SK-N-SH (cell line): ENCODE measurements at regions not wholly inside any gene's neighbourhood (a gene's known extent, or its start where the extent isn't known, plus 50 kb on each side); places are given as distances from the start of the nearest gene placed in this dataset.
"Not testable (repeated sequence)": the region's sequence is repeated elsewhere in the genome, so short reads cannot be mapped to it uniquely, and the experiment has no call there.

ENCODE experiments used
- EZH2phosphoT487 ChIP-seq: fragments of 200-600 bp; sonication (generic); IDR thresholded peaks from 2 replicates; pipeline ENCODE4 v1.6.1; 2017; ENCODE audit warnings: low read depth, mixed run types, mild to moderate bottlenecking, antibody characterized with exemption, moderate library complexity, borderline replicate concordance
- FOSL2 ChIP-seq: IDR thresholded peaks from 2 replicates; pipeline ENCODE4 v1.4.0; 2012; ENCODE audit warnings: low read depth, mild to moderate bottlenecking, moderate library complexity, borderline replicate concordance
- GABPA ChIP-seq: IDR thresholded peaks from 2 replicates; pipeline ENCODE4 v1.4.0; 2012; ENCODE audit warnings: low read depth, mild to moderate bottlenecking
- MEF2A ChIP-seq: IDR thresholded peaks from 2 replicates; pipeline ENCODE4 v1.4.0; 2012; ENCODE audit warnings: low read depth, borderline replicate concordance
- POLR2AphosphoS5 ChIP-seq: IDR thresholded peaks from 2 replicates; pipeline ENCODE4 v1.6.1; 2012; ENCODE audit warnings: low read depth, low read length
- RAD21 ChIP-seq: IDR thresholded peaks from 2 replicates; pipeline ENCODE4 v1.6.1; 2012; ENCODE audit warnings: mild to moderate bottlenecking, low read length
- RXRA ChIP-seq: IDR thresholded peaks from 2 replicates; pipeline ENCODE4 v1.4.0; 2012; ENCODE audit warnings: low read depth, mild to moderate bottlenecking, borderline replicate concordance
- SIN3A ChIP-seq: IDR thresholded peaks from 2 replicates; pipeline ENCODE4 v1.6.1; 2012; ENCODE audit warnings: low read depth, mild to moderate bottlenecking, low read length, moderate library complexity, borderline replicate concordance
- TF ChIP-seq, protein P1 (sequence below): fragments of 200-600 bp; sonication (generic); IDR thresholded peaks from 2 replicates; pipeline ENCODE4 v1.6.1; 2017; ENCODE audit warnings: antibody characterized with exemption, mild to moderate bottlenecking, moderate library complexity
- TF ChIP-seq, protein P2 (sequence below): IDR thresholded peaks from 2 replicates; pipeline ENCODE4 v1.6.1; 2012; ENCODE audit warnings: mild to moderate bottlenecking, low read depth, low read length, moderate library complexity

DNA sequence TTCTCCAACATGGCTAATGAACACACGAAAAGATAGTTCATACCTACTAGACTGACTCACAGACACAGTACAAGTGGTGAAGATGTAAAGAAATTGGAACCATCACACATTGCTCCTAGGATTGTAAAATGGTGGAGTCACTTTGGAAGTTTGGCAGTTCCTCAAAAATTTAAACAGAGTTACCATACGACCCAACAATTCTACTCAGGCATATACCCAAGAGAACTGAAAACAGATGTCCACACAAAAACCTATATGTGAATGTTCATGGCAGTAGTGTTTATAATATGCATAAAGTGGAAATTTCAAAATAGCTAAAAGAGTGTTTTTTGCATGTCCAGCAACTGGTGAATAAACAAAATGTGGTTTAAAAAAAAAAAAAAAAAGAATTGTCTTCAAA lies 332.6 kb downstream of the PLPP3 start:
- TF ChIP-seq RAD21, POLR2AphosphoS5, SIN3A, RXRA, EZH2phosphoT487, MEF2A, FOSL2, GABPA: not testable (repeated sequence)
- TF ChIP-seq, protein P1, sequence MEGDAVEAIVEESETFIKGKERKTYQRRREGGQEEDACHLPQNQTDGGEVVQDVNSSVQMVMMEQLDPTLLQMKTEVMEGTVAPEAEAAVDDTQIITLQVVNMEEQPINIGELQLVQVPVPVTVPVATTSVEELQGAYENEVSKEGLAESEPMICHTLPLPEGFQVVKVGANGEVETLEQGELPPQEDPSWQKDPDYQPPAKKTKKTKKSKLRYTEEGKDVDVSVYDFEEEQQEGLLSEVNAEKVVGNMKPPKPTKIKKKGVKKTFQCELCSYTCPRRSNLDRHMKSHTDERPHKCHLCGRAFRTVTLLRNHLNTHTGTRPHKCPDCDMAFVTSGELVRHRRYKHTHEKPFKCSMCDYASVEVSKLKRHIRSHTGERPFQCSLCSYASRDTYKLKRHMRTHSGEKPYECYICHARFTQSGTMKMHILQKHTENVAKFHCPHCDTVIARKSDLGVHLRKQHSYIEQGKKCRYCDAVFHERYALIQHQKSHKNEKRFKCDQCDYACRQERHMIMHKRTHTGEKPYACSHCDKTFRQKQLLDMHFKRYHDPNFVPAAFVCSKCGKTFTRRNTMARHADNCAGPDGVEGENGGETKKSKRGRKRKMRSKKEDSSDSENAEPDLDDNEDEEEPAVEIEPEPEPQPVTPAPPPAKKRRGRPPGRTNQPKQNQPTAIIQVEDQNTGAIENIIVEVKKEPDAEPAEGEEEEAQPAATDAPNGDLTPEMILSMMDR, result not testable (repeated sequence)
- TF ChIP-seq, protein P2, sequence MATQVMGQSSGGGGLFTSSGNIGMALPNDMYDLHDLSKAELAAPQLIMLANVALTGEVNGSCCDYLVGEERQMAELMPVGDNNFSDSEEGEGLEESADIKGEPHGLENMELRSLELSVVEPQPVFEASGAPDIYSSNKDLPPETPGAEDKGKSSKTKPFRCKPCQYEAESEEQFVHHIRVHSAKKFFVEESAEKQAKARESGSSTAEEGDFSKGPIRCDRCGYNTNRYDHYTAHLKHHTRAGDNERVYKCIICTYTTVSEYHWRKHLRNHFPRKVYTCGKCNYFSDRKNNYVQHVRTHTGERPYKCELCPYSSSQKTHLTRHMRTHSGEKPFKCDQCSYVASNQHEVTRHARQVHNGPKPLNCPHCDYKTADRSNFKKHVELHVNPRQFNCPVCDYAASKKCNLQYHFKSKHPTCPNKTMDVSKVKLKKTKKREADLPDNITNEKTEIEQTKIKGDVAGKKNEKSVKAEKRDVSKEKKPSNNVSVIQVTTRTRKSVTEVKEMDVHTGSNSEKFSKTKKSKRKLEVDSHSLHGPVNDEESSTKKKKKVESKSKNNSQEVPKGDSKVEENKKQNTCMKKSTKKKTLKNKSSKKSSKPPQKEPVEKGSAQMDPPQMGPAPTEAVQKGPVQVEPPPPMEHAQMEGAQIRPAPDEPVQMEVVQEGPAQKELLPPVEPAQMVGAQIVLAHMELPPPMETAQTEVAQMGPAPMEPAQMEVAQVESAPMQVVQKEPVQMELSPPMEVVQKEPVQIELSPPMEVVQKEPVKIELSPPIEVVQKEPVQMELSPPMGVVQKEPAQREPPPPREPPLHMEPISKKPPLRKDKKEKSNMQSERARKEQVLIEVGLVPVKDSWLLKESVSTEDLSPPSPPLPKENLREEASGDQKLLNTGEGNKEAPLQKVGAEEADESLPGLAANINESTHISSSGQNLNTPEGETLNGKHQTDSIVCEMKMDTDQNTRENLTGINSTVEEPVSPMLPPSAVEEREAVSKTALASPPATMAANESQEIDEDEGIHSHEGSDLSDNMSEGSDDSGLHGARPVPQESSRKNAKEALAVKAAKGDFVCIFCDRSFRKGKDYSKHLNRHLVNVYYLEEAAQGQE, result not testable (repeated sequence)
